Skeletal muscle satellite cell (primary cell): ENCODE measurements at regions not wholly inside any gene's neighbourhood (a gene's known extent, or its start where the extent isn't known, plus 50 kb on each side); places are given as distances from the start of the nearest gene placed in this dataset.

Experiments
- H3K27me3 ChIP-seq: 2 replicates; pipeline ENCODE4 v1.7.0; 2013; ENCODE audit warnings: low read length; ENCODE audit not compliant: control insufficient read depth, insufficient read depth
- H3K36me3 ChIP-seq: 2 replicates; pipeline ENCODE4 v1.7.0; 2013; ENCODE audit warnings: mild to moderate bottlenecking, control low read depth, low read length; ENCODE audit not compliant: insufficient read depth
- H3K4me1 ChIP-seq: 2 replicates; pipeline ENCODE4 v1.7.0; 2013; ENCODE audit warnings: low read length; ENCODE audit not compliant: control insufficient read depth, insufficient read depth
- H3K4me2 ChIP-seq: 2 replicates; pipeline ENCODE4 v1.7.0; 2013; ENCODE audit warnings: mild to moderate bottlenecking, low read length
- H3K4me3 ChIP-seq: 2 replicates; pipeline ENCODE4 v1.7.0; 2013; ENCODE audit warnings: low read length
- H3K9ac ChIP-seq: 2 replicates; pipeline ENCODE4 v1.7.0; 2013; ENCODE audit warnings: mild to moderate bottlenecking, low read depth, low read length, moderate library complexity
- H3K9me3 ChIP-seq: replicated peaks from 2 replicates; pipeline ENCODE4 v1.7.0; 2013; ENCODE audit warnings: mild to moderate bottlenecking, control low read depth, low read length

DNA sequence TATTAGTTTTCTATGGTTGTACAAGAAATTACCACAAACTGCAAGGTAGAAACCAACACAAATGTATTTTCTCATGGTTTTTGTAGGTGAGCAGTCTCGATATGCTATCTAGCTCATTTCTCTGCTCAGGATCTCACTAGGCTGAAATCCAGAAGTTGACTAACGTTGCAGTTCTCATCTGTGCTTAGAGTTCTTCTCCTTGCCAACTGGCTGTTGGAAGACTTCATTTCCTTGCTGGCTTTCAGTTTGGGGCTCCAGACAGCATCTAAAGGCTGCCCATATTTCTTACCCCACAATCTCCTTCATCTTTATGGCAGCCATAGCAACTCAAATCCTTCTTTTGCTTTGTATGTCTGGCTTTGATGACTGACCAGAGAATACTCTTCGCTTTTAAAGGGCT, 362.6 kb upstream of the ADGRL4 start:
- no peaks in the 10 kb centered on the region for H3K27me3 ChIP-seq
- H3K4me3 ChIP-seq: no peak overlapping the region
- no peaks in the 10 kb centered on the region for H3K4me1 ChIP-seq
- H3K9ac ChIP-seq: no peak overlapping the region
- no peaks in the 10 kb centered on the region for H3K36me3 ChIP-seq
- H3K9me3 ChIP-seq: no peaks in the 10 kb centered on the region
- no peak overlapping the region for H3K4me2 ChIP-seq

- H3K4me3 ChIP-seq: no peak overlapping the region
- no peak overlapping the region for H3K4me2 ChIP-seq
- no peaks in the 10 kb centered on the region for H3K36me3 ChIP-seq
- no peaks in the 10 kb centered on the region for H3K4me1 ChIP-seq
- no peaks in the 10 kb centered on the region for H3K9me3 ChIP-seq
- no peak overlapping the region for H3K9ac ChIP-seq
- no peaks in the 10 kb centered on the region for H3K27me3 ChIP-seq
Observed at GRCh38 chr1:79364896-79365295, 358.4 kb upstream of the ADGRL4 start.

DNA sequence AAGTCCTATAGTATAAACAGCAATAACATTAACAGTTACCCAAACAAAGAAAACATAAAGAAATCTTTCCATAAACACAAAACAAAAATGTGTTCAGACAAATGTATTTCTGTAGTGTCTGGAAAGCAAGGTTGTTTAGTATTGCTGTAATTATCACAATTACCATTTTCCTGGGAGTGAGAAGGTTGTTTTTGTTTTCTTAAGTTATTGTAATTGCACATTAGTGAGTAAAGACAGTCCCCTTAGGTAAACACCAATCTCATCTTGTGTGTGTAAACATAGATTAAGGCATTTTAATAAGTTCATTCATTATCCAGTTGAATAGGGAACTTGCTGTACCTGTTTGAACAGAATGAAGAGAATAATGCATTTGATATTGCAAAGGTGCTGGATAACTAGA, 356.9 kb upstream of the ADGRL4 start:
- no peaks in the 10 kb centered on the region for H3K27me3 ChIP-seq
- H3K36me3 ChIP-seq: no peaks in the 10 kb centered on the region
- no peaks in the 10 kb centered on the region for H3K4me1 ChIP-seq
- H3K9me3 ChIP-seq: no peaks in the 10 kb centered on the region
- no peak overlapping the region for H3K4me2 ChIP-seq
- no peak overlapping the region for H3K4me3 ChIP-seq
- no peak overlapping the region for H3K9ac ChIP-seq

GRCh38 chr1:79362470-79362869, 355.9 kb upstream of the ADGRL4 start:
- H3K9me3 ChIP-seq: no peaks in the 10 kb centered on the region
- no peak overlapping the region for H3K4me3 ChIP-seq
- no peak overlapping the region for H3K9ac ChIP-seq
- no peaks in the 10 kb centered on the region for H3K36me3 ChIP-seq
- no peaks in the 10 kb centered on the region for H3K27me3 ChIP-seq
- H3K4me1 ChIP-seq: no peaks in the 10 kb centered on the region
- H3K4me2 ChIP-seq: no peak overlapping the region

- Histone ChIP-seq H3K4me3 (no peak overlapping the region), H3K9ac (no peak overlapping the region), H3K9me3 (no peaks in the 10 kb centered on the region), H3K27me3 (no peaks in the 10 kb centered on the region), H3K4me1 (peaks cover 10% of the 10 kb centered on the region), H3K4me2 (no peak overlapping the region), H3K36me3 (no peaks in the 10 kb centered on the region)
Observed at GRCh38 chr1:79355090-79355489, 348.6 kb upstream of the ADGRL4 start.

DNA sequence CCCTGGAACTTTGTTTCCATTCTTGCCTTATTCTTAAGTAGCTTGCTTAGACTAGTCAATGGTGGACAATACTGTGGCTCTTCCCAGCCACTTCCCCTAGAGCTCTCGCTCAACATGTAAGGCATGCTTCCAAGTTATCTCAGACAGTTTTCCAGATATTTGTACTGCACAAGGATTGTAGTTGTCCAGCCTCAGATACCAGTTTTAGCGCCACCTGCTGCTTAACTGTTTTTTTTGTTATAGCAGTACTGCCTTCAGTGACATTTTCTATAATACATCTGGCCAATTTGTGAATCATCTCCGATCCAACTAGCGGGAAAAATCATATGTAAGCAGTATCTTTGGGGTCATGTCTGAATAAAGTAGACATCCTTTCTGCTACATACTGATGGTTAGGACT, 346.7 kb upstream of the ADGRL4 start:
- no peak overlapping the region for H3K9ac ChIP-seq
- no peak overlapping the region for H3K4me2 ChIP-seq
- no peaks in the 10 kb centered on the region for H3K9me3 ChIP-seq
- H3K4me3 ChIP-seq: no peak overlapping the region
- no peaks in the 10 kb centered on the region for H3K27me3 ChIP-seq
- no peaks in the 10 kb centered on the region for H3K36me3 ChIP-seq
- H3K4me1 ChIP-seq: peaks cover 10% of the 10 kb centered on the region

- H3K4me3 ChIP-seq: no peak overlapping the region
- H3K9me3 ChIP-seq: no peaks in the 10 kb centered on the region
- no peaks in the 10 kb centered on the region for H3K36me3 ChIP-seq
- H3K4me2 ChIP-seq: no peak overlapping the region
- H3K9ac ChIP-seq: no peak overlapping the region
- H3K27me3 ChIP-seq: no peaks in the 10 kb centered on the region
- peaks cover 16% of the 10 kb centered on the region for H3K4me1 ChIP-seq
Observed at GRCh38 chr1:79326875-79327274, 320.3 kb upstream of the ADGRL4 start.

DNA sequence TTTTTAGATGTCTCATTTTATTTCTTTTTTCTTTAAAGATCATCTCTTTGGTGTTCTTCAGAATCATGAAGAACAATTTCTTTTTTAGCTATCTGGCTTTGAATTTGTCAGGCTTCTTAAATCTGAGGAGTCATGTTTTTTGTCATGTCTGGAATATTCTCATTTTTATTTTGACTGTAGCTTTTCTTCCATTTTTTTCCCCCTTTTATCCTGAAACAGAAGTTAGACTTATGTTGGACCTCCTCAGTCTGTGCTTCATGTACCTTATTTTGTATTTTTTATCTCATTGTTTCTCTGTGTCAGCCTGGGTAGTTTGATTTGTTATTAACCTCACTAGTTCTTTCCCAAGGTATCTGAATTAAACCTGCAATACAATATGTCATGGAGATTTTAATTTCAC, 319.2 kb upstream of the ADGRL4 start:
- Histone ChIP-seq H3K9ac (no peak overlapping the region), H3K36me3 (no peaks in the 10 kb centered on the region), H3K4me3 (no peak overlapping the region), H3K4me2 (no peak overlapping the region), H3K4me1 (peaks cover 16% of the 10 kb centered on the region), H3K27me3 (no peaks in the 10 kb centered on the region), H3K9me3 (no peaks in the 10 kb centered on the region)

GRCh38 chr1:79325126-79325525, 318.6 kb upstream of the ADGRL4 start:
- Histone ChIP-seq H3K9me3 (no peaks in the 10 kb centered on the region), H3K27me3 (no peaks in the 10 kb centered on the region), H3K36me3 (no peaks in the 10 kb centered on the region), H3K4me3 (no peak overlapping the region), H3K4me1 (peaks cover 16% of the 10 kb centered on the region), H3K4me2 (no peak overlapping the region), H3K9ac (no peak overlapping the region)

DNA sequence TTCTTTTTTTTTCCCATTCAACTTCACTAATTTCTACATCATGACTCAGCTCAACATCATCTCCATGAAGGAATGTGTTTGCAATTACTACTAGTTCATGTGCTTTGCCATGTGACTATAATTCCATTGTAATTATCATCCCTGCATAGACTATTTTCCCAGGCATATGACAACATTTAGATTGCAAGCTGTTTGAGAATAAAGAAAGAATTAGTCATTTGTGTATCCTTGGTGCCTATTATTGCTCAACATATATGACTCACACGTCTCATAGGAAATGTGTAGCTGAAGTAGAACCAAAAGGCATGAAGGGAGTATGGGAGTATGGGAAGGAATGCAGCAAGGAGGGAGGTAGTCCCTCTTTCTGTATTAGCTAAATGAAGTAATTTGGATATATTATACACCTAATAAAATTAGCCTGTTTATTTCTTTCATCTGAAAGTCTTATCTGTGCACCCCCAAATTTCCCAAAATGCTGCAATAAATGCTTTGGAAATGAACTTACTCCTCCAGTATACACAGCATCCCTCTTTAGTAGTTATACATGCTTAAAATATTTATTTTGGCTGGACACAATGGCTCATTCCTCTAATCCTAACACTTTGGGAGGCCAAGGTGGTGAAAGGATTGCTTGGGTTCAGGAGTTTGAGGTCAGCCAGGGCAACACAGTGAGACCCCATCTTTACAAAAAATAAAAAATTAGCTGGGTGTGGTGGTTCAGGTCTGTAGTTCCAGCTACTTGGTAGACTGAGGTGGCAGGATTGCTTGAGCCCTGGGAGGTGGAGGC, 316.9 kb upstream of the ADGRL4 start:
- Histone ChIP-seq H3K4me2 (peak overlapping the region; percentile 51), H3K9me3 (no peaks in the 10 kb centered on the region), H3K4me1 (peaks cover 16% of the 10 kb centered on the region), H3K36me3 (no peaks in the 10 kb centered on the region), H3K27me3 (no peaks in the 10 kb centered on the region), H3K4me3 (no peak overlapping the region), H3K9ac (peak overlapping the region; percentile 8)

GRCh38 chr1:79322511-79323027, 316.0 kb upstream of the ADGRL4 start:
- Histone ChIP-seq H3K9me3 (no peaks in the 10 kb centered on the region), H3K27me3 (no peaks in the 10 kb centered on the region), H3K9ac (peak overlapping the region; percentile 53), H3K36me3 (no peaks in the 10 kb centered on the region), H3K4me1 (peaks cover 16% of the 10 kb centered on the region), H3K4me2 (peak overlapping the region; percentile 51), H3K4me3 (peak overlapping the region; percentile 11)

DNA sequence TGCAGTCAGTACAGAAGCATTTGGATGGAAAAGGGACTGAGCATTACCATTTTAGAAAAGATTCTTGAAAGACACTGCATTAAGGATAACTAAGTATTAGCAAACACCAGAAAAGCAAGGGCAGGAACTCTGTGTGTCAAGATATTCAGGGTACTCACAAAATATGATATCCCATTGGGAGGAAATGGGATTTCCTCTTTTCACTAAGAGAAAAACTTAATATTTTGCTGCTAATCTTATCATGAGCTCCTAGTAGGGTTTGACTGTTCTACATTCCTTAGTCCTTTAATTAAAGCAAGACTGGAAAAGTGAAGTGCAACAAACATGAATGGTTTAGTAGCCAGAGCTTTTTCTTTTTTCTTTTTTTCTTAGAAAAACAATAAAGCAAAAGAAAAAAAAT, 305.9 kb upstream of the ADGRL4 start:
- no peak overlapping the region for H3K4me3 ChIP-seq
- H3K4me2 ChIP-seq: no peak overlapping the region
- H3K36me3 ChIP-seq: no peaks in the 10 kb centered on the region
- H3K27me3 ChIP-seq: no peaks in the 10 kb centered on the region
- H3K9me3 ChIP-seq: no peaks in the 10 kb centered on the region
- H3K9ac ChIP-seq: no peak overlapping the region
- peaks cover 6% of the 10 kb centered on the region for H3K4me1 ChIP-seq
